ACHN (cell line): ENCODE measurements at regions not wholly inside any gene's neighbourhood (a gene's known extent, or its start where the extent isn't known, plus 50 kb on each side); places are given as distances from the start of the nearest gene placed in this dataset.

Experiments used
- DNase-seq: peaks from one replicate; pipeline ENCODE4 v3.0.0-alpha.2; 2015
- in situ Hi-C: cut with HindIII; loops from 2 replicates; pipeline ENCODE4 v1.10.0; 2017; ENCODE audit warnings: low sequenced_read_pairs, low pct_ligation_motif_present, low pct_unique_long_range_greater_than_20kb

GRCh38 chr9:121596515-121596914, 54.9 kb upstream of the DAB2IP start:
- in situ Hi-C loops = no loop called here
- DNase-seq = no peak

GRCh38 chr9:121597698-121598166, 53.7 kb upstream of the DAB2IP start:
- in situ Hi-C loops = no loop called here
- no peak for DNase-seq

- in situ Hi-C loops = no loop called here
- no peak for DNase-seq
Measured at GRCh38 chr9:121598167-121598964, 53.1 kb upstream of the DAB2IP start.

- in situ Hi-C loops = no loop called here
- DNase-seq = peak; percentile 29
Measured at GRCh38 chr9:121598965-121599871, 52.2 kb upstream of the DAB2IP start.

GRCh38 chr9:121599872-121600585, 51.4 kb upstream of the DAB2IP start:
- DNase-seq = no peak
- in situ Hi-C loops = no loop called here

GRCh38 chr9:121601194-121601593, 50.2 kb upstream of the DAB2IP start:
- DNase-seq = no peak
- in situ Hi-C loops = no loop called here
